AG04449 (cell line): ENCODE measurements at regions not wholly inside any gene's neighbourhood (a gene's known extent, or its start where the extent isn't known, plus 50 kb on each side); places are given as distances from the start of the nearest gene placed in this dataset.

ENCODE experiments used
- CTCF ChIA-PET: fragments of 350-600 bp; formaldehyde crosslinking; extraction: SDS; loops from one replicate; lab custom pipeline; 2021; ENCODE audit warnings: antibody characterized with exemption; lab: Yijun Ruan, JAX
- POLR2A ChIA-PET: fragments of 400-600, 350-600 bp; formaldehyde crosslinking; extraction: SDS; loops from one replicate; lab custom pipeline; 2020; ENCODE audit warnings: antibody characterized with exemption, inconsistent platforms; lab: Yijun Ruan, JAX
- DNase-seq: peaks from one replicate; pipeline ENCODE4 v3.0.0-alpha.2; 2010; ENCODE audit warnings: low read depth, low spot score
- H3K4me3 ChIP-seq: 2 replicates; pipeline ENCODE4 v1.5.1; 2011; ENCODE audit warnings: low read depth, mild to moderate bottlenecking, control low read depth, low read length
- CTCF ChIP-seq: IDR thresholded peaks from one replicate; pipeline ENCODE4 v1.5.1; 2011; ENCODE audit warnings: mild to moderate bottlenecking, moderate library complexity, low read length, control low read depth, inconsistent platforms; ENCODE audit not compliant: insufficient read depth; ENCODE audit errors: missing control alignments

- DNase-seq = no peak
- H3K4me3 ChIP-seq = no peak overlapping the region
- ChIA-PET POLR2A (no interaction called here), CTCF (no interaction called here)
- no peak for TF ChIP-seq CTCF
Measured at GRCh38 chr15:94555841-94556519, 324.6 kb downstream of the MCTP2 start.

DNA sequence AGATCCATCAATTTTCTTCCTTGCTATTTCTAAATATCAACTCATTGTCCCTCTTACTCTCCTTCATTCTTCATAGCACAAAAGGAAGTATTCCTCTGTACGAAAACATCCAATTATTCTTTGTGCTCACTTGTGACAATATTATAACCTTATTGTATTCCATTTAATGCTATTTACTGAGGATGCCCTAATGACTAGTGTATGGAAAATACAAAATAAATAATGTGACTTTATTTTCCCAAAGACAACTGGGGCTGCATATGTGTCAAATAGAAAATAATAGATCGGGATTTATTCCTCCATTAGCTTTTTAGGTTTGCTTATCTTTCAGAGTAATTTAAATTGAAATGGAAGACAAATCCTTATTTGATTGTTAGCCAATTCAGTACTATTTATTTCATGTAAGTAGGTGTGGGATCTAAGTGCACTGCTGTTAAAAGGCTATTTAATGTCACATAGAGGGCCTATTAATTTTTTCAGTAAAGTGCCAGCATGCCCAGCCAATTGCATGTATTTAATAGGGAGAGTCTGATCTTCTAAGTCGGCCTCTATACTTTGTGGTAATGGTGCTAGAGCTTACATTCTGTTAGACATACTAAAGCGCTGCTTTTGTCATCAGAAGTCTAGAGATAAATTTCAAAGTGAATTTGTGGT, 329.8 kb downstream of the MCTP2 start:
- CTCF ChIA-PET = no interaction called here
- no peak for TF ChIP-seq CTCF

GRCh38 chr15:94563456-94563855, 332.1 kb downstream of the MCTP2 start:
- no peak overlapping the region for H3K4me3 ChIP-seq
- ChIA-PET CTCF (no interaction called here), POLR2A (no interaction called here)
- TF ChIP-seq CTCF = no peak
- no peak for DNase-seq

More for the DNA sequence above, 329.8 kb downstream of the MCTP2 start:
- POLR2A ChIA-PET = no interaction called here
- H3K4me3 ChIP-seq = no peak overlapping the region
- no peak for DNase-seq

DNA sequence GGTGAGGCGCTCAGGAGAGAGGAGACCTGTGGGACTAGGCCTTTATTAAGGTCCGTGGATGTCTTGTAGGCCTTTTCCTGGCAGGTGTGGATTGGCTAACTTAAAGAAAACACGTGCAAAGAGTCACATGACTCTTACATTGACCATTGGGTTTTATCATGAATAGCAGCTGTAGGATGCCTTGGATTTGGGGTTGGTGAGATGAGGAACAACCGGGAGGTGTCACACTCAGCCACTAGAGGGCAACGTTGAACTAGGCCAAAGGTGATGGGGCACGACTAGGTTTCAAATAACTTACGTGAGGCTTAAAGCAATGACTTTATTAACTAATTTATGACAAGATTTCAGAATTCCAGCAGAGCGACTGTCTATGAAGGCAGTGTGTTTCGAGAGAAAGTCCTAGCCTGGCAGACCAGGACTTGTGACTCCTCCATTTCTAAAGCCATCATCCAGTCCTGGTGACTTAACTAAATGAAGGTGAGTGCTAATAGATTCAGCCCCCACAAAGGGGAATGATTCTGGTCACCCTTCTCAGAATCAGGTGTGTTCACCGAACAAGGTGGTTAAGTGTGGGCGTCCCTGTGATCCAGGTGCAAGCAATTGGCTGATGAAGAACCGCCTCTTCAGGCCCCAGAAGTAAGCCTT, 345.6 kb downstream of the MCTP2 start:
- CTCF ChIA-PET = no interaction called here
- DNase-seq = no peak
- no peak overlapping the region for H3K4me3 ChIP-seq
- TF ChIP-seq CTCF = peak; percentile 12
- POLR2A ChIA-PET = no interaction called here

DNA sequence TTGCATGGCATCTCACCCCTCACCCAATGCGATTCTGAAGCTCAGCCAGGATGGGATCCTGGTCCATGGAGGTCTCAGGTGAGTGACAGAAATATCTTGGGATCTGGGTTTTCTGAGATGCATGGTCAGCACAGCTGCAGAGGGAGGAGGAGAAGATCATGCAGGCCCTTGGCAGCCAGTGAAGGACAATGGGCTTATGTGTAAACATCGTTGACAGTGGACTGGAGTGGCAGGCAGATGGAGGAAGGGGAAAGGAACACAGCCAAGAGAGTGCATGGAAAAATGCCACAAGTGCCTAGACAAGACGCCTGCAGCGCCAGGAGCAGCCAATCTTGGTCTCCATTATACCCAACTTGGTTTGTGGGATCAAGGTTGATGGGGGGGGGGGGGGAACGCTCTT, 347.9 kb downstream of the MCTP2 start:
- ChIA-PET CTCF (no interaction called here), POLR2A (no interaction called here)
- no peak for TF ChIP-seq CTCF
- H3K4me3 ChIP-seq = no peak overlapping the region
- DNase-seq = no peak

DNA sequence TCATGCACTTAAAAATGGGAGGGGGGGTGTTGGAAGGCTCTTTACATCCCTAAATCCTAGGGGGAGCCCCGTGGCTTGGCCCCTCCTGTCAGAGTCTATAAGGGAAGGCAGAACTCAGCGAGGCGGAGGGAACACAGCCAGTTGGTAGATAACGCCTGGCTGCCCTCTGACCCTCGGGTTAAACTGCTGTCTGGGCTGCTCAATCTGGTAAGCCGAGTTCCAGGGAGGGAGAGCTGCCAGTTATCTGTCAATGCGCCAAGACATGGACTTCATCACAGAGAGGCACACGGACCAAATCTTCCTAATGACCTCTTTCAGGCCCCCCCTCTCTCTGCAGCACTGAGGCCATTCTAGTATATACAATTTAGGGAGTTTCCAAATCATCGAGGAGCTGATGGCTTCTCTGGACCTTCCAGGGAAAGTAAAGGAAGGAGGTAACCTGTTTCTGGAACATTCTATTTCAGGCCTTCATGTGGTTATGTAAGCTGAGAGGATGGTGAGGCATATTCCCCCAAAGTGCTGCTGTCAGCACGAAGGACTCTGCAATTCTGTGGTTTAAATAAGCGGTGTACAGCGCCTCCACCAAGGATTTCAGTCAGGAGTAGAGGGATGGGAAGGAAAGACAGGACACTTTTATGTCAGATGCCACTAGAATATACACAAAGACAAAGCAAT, 349.0 kb downstream of the MCTP2 start:
- no peak for TF ChIP-seq CTCF
- H3K4me3 ChIP-seq = no peak overlapping the region
- CTCF ChIA-PET = no interaction called here
- POLR2A ChIA-PET = no interaction called here
- DNase-seq = no peak
